C1 segment of cervical spinal cord (tissue), 14 donors: ENCODE measurements at regions not wholly inside any gene's neighbourhood (a gene's known extent, or its start where the extent isn't known, plus 50 kb on each side); places are given as distances from the start of the nearest gene placed in this dataset.

Experiments
- DNase-seq, 14 donors: peaks; one replicate each; lab custom pipeline; 2025; lab: John Stamatoyannopoulos, UW

DNA sequence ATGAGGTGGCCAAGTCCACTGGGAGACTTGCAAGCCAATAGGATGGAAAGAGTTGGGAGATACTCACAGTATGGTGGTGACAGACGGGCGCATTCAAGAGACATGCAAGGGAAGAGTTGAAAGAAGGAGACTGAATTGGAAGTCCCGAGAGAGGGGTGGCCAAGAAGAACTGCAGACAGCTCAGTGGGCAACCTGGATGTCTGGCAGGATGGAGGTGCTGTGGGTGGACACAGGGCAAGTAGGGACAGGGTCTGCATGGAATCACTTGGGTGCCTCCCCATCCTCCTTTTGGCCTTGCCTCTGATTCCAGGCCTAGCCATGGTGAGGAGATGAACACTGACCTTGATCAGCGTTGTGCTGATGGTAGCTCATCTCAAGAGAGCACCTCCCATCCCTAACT is 235.7 kb upstream of the COPS8 start:
- no peak for DNase-seq

DNA sequence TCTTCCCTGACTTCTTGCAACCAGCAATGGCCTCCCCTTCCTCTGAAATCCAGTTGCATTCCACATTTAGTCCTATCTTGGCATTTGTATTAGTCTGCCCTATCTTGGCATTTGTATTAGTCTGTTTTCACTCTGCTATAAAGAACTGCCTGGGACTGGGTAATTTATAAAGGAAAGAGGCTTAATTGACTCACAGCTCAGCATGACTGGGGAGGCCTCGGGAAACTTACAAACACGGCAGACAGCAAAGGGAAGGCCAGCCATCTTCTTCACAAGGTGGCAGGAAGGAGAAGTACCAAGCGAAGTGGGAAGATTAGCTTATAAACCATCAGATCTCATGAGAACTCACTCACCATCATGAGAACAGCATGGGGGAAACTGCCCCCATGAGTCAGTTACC is 234.5 kb upstream of the COPS8 start:
- DNase-seq, result no peak

DNA sequence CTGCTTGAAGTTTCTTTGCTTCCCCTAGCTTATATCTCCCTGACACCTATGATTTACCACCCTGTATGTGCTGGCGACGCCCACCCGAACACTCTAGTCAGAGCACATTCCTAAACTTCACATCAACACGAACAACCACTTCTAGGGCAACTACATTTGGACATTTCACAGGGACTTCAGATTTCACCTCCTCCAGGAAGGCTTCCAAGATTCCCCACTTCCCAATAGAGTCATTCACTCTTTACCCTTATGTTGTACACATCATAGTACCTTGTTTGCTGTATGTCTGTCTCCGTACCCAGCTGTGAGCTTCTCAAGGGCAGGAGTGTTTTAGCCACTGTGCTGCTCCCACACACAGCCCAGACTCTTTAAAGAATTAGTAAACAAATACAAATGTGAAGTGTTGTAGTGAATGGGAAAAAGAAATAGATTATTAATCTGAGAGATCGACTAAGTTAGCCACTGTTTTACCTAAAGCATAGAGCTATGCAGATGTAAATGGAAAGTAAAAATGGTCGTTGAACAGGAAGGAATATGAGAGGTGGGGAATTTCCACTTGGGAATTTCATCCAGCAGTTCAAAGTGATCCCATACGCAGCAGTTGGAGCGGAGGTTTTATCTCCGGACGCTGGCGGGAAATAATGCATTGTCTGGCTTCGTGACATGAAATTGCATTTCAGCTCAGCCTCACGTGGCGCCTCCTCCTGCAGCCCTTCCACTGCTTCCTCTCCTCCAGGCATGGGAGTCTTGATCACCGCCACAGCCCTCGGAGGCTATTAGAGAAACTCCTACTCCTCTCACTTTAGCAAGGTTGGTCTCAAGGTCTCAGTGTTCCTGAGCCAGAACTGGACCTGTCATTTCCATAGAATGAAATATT is 233.4 kb upstream of the COPS8 start:
- no peak for DNase-seq

DNA sequence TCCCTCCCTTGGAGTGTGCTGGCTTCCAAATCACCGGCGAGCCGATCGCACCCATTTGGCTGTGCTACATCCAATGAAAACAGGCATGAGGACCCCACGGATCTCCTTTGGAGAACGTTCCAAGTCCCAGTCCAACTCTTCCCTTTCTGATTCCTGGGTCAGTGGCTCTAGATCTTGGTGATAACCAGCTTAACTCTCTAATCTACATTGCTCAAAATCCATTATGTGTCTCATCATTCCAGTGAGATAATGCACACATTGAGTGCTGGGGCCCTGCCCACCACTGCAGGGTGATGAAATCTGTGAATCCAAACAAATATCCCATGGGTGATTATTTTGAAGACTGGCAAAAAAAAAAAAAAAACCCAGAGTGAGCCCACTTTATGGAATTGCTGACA is 232.7 kb upstream of the COPS8 start:
- DNase-seq, result no peak

DNA sequence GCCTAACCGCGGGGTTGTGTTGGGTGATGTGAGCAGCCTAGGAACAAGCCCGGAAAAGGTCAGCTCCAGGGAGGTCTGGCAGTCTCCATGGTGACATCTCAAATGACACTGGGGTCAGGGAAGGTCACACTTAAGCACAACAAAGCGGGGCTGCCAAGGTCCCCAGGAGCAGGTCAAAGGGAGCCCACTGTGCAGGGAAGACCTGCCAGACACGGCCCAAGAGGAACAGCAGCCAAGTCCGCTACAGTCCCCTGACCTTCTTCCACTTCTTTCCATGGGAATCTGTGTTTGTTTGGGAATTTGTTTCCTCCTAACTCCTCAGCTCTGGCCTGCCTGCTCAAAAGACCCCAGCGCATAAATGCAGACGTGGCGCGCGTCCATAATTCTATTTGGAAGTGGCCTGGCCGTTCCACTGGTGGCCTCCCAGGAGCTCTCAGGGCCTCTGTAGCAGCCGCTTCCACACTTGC is 232.1 kb upstream of the COPS8 start:
- no peak for DNase-seq

DNA sequence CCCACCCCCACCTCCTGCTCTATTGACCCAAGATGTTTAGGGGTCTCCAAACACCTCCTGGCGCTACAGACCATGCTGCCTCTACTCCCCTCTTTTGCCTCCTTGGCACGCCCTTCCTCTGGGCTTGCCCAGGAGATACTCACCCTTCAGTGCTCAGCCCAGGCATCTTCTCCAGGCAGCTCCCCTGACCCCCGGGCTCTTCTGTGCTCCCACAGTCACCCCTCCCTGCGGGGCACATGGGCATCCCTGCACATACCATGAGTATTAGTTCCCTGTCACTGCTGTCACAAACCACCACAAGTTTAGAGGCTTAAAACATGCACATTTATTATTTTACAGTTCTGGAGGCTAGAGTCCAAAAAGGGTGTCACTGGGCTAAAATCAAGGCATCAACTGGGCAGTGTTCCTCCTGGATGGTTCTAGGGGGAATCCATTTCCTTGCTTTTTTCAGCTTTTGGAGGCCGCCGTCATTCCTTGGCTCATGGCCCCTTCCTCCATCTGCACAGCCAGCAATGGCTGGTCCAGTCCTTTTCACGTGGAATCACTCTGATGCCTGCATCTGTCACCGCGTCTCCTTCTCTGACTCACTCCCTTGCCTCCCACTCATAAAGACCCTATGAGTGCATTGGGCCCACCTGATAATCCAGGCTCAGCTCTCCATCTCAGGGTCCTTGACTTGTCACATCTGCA is 230.4 kb upstream of the COPS8 start:
- DNase-seq, result no peak

- DNase-seq, result no peak
Observed at GRCh38 chr2:236855866-236856847, 229.5 kb upstream of the COPS8 start.

- DNase-seq, result no peak
Observed at GRCh38 chr2:236856848-236857235, 228.8 kb upstream of the COPS8 start.

GRCh38 chr2:236857246-236857645 is 228.4 kb upstream of the COPS8 start:
- no peak for DNase-seq

DNA sequence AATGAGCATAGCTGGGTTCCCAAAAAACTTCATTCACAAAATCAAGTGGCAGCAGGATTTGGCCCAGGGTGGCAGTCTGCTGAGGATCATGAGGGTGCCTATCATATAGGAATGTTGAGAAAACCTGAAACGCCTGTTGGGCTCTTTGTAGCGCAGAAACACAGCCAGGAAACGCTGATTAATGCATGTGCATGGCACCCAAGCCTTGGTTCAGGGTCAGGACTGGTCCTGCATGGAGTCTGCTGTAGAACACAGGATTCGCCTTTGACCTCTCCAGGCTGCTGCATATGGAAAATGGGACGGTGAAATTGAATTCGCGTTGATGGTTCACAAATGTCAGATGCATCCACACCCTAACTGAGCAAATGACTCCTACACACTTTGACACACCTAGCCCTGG is 227.9 kb upstream of the COPS8 start:
- DNase-seq, result no peak

- peak in 4 of 14 donors; percentile 7 to 19 (median 13) for DNase-seq
Observed at GRCh38 chr2:236858661-236859060, 227.0 kb upstream of the COPS8 start.

DNA sequence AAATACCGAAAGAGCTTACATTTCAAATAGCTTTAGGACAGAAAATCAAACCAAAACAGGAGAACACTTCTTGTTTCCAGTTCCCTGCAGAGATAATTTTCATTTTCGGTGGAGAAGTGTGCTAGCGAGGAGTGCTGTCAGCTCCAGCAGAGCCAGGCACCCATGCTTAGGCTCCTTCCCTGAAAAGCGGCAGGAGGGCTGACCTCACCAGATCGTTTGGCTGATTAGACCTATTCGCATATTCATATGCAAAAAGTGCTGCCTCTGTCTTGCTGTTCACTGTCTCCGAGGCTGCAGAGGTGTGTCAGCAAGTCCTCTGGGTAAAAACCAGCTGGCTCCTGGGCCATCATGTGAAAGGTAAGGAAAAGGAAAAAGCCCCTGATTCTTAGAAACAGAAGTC is 225.8 kb upstream of the COPS8 start:
- DNase-seq, result no peak

DNA sequence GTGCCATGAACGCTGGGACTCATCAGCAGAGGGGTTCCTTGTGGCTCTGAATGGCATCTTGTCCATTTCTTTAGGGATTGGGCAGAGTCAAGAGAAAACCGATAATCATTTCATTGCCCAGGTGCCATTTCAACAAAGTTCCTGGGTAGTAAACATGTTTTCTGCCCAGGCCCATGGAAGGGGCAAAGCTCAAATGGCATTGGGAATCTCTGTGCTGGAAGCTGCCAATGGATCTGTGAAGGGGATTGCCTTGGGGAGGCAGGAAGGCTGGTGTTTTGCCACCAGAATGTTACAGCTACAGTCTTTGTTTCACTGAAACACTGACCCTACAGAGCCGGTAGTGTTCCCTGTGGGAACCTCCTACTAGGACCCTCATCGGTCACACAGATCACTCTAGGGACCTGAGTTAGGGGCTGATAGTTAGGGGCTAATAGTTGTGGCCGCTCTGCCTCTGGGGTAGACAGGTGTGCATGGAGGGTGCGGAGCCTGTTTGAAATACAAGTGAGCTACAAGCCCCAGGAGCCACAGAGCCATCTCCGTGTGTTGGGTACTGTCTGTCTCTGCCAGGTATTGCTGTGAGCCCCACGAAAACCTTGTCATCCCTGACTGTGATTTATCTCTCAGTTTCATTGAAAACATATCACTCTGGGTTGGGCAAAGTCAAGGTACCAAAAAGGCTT is 224.4 kb upstream of the COPS8 start:
- DNase-seq, result no peak

GRCh38 chr2:236861944-236862343 is 223.7 kb upstream of the COPS8 start:
- DNase-seq, result no peak

DNA sequence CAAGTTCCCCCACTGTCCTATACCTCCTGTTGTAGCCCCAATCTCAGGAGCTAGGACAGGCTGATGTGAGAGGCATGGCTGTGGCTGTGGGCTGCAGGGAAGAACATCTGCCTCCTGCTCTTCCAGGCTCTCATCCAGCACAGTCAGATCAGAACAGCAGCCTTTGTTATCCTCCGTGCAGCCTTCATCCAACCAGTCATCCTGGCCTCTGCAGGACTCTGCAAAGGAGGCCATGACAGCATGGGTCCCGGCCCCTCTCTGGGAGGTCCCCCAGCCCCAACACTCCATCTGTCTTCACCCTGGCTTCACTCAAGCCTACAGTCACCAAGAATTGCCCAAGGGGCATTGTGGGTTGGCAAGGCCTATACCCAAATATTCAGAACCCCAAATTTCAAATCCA is 223.2 kb upstream of the COPS8 start:
- no peak for DNase-seq

DNA sequence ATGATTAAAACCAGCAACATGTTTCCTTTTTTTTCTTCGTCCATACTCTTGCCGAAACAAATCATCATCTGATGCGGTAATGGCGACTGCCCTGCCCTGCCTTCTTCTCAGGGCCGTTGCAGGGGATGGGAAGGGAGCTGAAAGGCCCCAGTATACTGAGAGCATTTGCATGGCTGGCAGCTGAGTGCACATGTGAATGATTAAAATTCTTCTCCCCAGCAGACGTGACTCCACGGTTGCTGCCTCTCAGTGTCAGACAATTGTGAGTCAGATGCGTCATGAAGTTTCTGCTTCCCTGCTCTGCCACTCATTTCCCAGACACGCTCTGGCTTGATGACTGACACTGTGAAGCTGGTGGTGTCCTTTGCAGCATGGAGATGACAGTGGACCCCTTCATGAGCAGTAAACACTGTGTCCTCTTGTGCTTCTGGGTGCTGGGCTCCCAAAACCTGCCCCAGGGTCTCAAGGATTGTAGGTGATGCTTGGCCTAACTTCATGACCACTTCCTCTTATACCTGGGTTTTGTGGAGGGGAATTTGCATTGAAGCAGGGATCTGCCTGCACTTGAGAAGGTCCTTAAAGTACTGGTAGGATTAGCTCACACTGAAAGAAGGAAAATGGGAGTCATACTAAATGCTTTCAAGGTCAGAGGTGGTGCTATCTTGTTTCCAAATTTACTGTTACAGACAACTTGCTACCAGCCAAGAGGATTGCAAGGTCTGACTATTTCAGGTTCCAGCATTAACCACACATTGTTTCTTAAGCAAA is 222.5 kb upstream of the COPS8 start:
- DNase-seq, result no peak

- no peak for DNase-seq
Observed at GRCh38 chr2:236863729-236864126, 222.0 kb upstream of the COPS8 start.

DNA sequence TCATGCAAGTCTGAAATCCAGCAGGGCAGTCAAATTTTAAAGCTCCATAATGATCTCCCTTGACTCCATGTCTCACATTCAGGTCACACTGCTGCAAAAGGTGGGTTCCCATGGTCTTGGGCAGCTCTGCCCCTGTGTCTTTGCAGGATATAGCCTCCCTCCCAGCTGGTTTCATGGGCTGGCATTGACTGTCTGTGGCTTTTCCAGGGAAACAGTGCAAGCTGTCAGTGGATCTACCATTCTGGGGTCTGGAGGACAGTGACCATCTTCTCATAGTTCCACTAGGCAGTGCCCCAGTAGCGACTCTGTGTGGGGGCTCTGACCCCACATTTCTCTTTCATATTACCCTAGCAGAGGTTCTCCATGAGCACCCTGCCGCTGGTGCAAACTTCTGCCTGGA is 220.6 kb upstream of the COPS8 start:
- no peak for DNase-seq

- DNase-seq, result no peak
Observed at GRCh38 chr2:236866542-236867340, 218.9 kb upstream of the COPS8 start.
